Panc1 (cell line): ENCODE measurements at regions not wholly inside any gene's neighbourhood (a gene's known extent, or its start where the extent isn't known, plus 50 kb on each side); places are given as distances from the start of the nearest gene placed in this dataset.

ENCODE experiments used
- ATAC-seq: fragments of 200-7000 bp; cut with Tn5 transposase; 2 replicates; pipeline ENCODE4 v1.9.1; 2020; ENCODE audit warnings: mild to moderate bottlenecking, moderate library complexity
- BruUV-seq: library from RNA; stranded (reverse); fragments of 400-500 nt; replicated peaks from 2 replicates; lab custom pipeline; 2021; lab: Mats Ljungman, UMichigan
- CTCF ChIA-PET: fragments of 300-600 bp; sonication (Branson Sonifier 250); formaldehyde crosslinking; loops from one replicate; lab custom pipeline; 2022; ENCODE audit warnings: antibody characterized with exemption; lab: Charles Lee
- POLR2A ChIA-PET: fragments of 300-600 bp; sonication (Branson Sonifier 250); formaldehyde crosslinking; loops from one replicate; lab custom pipeline; 2022; ENCODE audit warnings: antibody characterized with exemption; lab: Charles Lee
- DNase-seq: peaks from one replicate; pipeline ENCODE4 v3.0.0-alpha.2; 2010; ENCODE audit warnings: low read depth, low spot score
- H3K27ac ChIP-seq: 2 replicates; pipeline ENCODE4 v1.5.1; 2011; ENCODE audit warnings: mild to moderate bottlenecking, low read length, inconsistent platforms
- H3K27me3 ChIP-seq: fragments of 200-500 bp; sonication (Bioruptor generic); 2 replicates; pipeline ENCODE4 v1.6.0; 2014; ENCODE audit warnings: low read length, inconsistent platforms; ENCODE audit not compliant: control insufficient read depth, insufficient read depth
- H3K36me3 ChIP-seq: fragments of 200-500 bp; sonication (Bioruptor generic); 2 replicates; pipeline ENCODE4 v1.5.1; 2014; ENCODE audit warnings: inconsistent platforms, mild to moderate bottlenecking, low read length, moderate library complexity; ENCODE audit not compliant: control insufficient read depth, insufficient read depth
- H3K4me1 ChIP-seq: 2 replicates; pipeline ENCODE4 v1.5.1; 2011; ENCODE audit warnings: inconsistent platforms, mild to moderate bottlenecking, low read length, moderate library complexity; ENCODE audit not compliant: control insufficient read depth, insufficient read depth
- H3K4me3 ChIP-seq, 2 experiments: 2 replicates each; pipeline ENCODE4 v1.5.1; 2011 to 2012; ENCODE audit warnings: low read depth in 2 of 2, low read length in 2 of 2, mild to moderate bottlenecking in 2 of 2, inconsistent platforms in 1 of 2, moderate library complexity in 1 of 2
- H3K9me3 ChIP-seq: fragments of 200-500 bp; sonication (Bioruptor generic); 2 replicates; pipeline ENCODE4 v1.5.1; 2014; ENCODE audit warnings: low read depth, mild to moderate bottlenecking, inconsistent platforms, low read length, moderate library complexity; ENCODE audit not compliant: control insufficient read depth, insufficient read depth
- POLR2AphosphoS5 ChIP-seq: IDR thresholded peaks from 2 replicates; pipeline ENCODE4 v1.6.1; 2012; ENCODE audit warnings: mild to moderate bottlenecking, low read depth, low read length, moderate library complexity
- REST ChIP-seq, 2 experiments: IDR thresholded peaks; 2 replicates each; pipeline ENCODE4 v1.6.1; 2011 to 2012; ENCODE audit warnings: low read depth in 2 of 2, control low read depth in 1 of 2, low read length in 1 of 2, mild to moderate bottlenecking in 1 of 2, moderate library complexity in 1 of 2; ENCODE audit not compliant: insufficient read depth in 1 of 2
- SIN3A ChIP-seq: IDR thresholded peaks from 2 replicates; pipeline ENCODE4 v1.6.1; 2012; ENCODE audit warnings: low read depth, mild to moderate bottlenecking, low read length, moderate library complexity, borderline replicate concordance; ENCODE audit not compliant: insufficient read depth
- TCF7L2 ChIP-seq: IDR thresholded peaks from 2 replicates; pipeline ENCODE4 v1.6.1; 2011; ENCODE audit warnings: mild to moderate bottlenecking, low read depth, low read length, inconsistent platforms
- in situ Hi-C: cut with HindIII; loops from 2 replicates; pipeline ENCODE4 v1.10.0; 2016; ENCODE audit warnings: low sequenced_read_pairs, low pct_unique_long_range_greater_than_20kb
- intact Hi-C: fragments of 100-400 bp; cut with micrococcal nuclease; formaldehyde crosslinking; loops from one replicate; pipeline ENCODE4 v1.10.0; 2022; ENCODE audit not compliant: unreplicated experiment
- TF ChIP-seq, protein P1 (sequence below): fragments of 450-650 bp; IDR thresholded peaks from 2 replicates; pipeline ENCODE4 v1.5.1; 2017; ENCODE audit warnings: mild to moderate bottlenecking

DNA sequence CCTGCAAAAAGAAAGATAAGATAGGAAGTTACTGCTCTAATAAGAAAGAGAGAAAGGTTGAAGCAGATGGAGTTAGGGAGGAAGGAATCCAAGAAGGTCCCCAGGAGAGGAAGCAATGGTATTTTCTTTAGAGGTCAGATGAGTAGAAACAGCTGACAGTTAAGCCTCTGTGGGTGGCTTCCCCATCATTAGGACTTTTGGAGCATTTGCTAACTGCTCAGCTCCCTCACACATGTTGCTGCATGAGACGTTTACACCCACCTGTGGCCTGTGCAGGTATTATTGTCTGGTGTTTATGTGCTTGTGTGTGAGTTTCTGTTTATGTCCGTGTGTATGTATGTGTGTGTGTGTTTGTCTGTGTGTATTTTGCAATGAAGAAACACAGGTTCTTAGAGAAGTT is 346.8 kb downstream of the RAB28 start:
- POLR2A ChIA-PET, result no interaction called here

DNA sequence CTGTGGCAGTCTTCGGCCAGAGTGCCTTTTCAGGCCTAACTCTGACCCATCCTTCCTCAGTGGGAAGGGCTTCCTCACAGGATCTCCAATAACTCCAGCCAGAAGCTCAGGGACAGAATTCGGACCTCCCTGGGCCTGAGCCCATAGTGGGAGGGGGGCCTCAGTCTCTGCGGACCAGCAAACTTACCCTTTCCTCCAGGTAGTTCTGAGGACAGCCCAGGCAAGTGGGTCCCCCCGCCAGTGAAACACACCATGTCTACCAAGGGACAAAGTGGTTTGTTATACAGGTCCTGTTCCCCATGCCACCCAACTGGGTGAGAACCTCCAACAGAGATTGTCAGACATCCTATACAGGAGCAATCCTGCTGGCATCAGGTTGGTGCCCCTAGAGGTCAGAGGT is 350.4 kb downstream of the RAB28 start:
- no peaks in the 10 kb centered on the region for H3K27me3 ChIP-seq
- H3K4me1 ChIP-seq, result no peaks in the 10 kb centered on the region
- in situ Hi-C loops (no loop called here), intact Hi-C loops (no loop called here)
- ChIA-PET POLR2A (no interaction called here), CTCF (no interaction called here)
- no peaks in the 10 kb centered on the region for H3K36me3 ChIP-seq
- no peak for TF ChIP-seq TCF7L2
- TF ChIP-seq, protein P1, sequence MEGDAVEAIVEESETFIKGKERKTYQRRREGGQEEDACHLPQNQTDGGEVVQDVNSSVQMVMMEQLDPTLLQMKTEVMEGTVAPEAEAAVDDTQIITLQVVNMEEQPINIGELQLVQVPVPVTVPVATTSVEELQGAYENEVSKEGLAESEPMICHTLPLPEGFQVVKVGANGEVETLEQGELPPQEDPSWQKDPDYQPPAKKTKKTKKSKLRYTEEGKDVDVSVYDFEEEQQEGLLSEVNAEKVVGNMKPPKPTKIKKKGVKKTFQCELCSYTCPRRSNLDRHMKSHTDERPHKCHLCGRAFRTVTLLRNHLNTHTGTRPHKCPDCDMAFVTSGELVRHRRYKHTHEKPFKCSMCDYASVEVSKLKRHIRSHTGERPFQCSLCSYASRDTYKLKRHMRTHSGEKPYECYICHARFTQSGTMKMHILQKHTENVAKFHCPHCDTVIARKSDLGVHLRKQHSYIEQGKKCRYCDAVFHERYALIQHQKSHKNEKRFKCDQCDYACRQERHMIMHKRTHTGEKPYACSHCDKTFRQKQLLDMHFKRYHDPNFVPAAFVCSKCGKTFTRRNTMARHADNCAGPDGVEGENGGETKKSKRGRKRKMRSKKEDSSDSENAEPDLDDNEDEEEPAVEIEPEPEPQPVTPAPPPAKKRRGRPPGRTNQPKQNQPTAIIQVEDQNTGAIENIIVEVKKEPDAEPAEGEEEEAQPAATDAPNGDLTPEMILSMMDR, result no peak
- TF ChIP-seq REST (IDR thresholded peaks at IDR 0.05; ENCODE audit: insufficient read depth in 1 of 2, low read depth in 2 of 2, low read length in 1 of 2), result no peak
- TF ChIP-seq POLR2AphosphoS5, result no peak
- TF ChIP-seq SIN3A, result no peak
- DNase-seq, result no peak
- H3K4me3 ChIP-seq, result no peak overlapping the region
- no peaks in the 10 kb centered on the region for H3K9me3 ChIP-seq
- no TSS peak for BruUV-seq
- ATAC-seq, result no peak
- no peak overlapping the region for H3K27ac ChIP-seq

More for the DNA sequence above, 346.8 kb downstream of the RAB28 start:
- H3K9me3 ChIP-seq, result no peaks in the 10 kb centered on the region
- CTCF ChIA-PET, result no interaction called here
- no peak for TF ChIP-seq REST (IDR thresholded peaks at IDR 0.05; ENCODE audit: insufficient read depth in 1 of 2, low read depth in 2 of 2, low read length in 1 of 2)
- no TSS peak for BruUV-seq
- H3K4me3 ChIP-seq, result no peak overlapping the region
- DNase-seq (no peak), ATAC-seq (no peak)
- H3K4me1 ChIP-seq, result no peaks in the 10 kb centered on the region
- in situ Hi-C loops, result no loop called here
- no peak overlapping the region for H3K27ac ChIP-seq
- H3K27me3 ChIP-seq, result no peaks in the 10 kb centered on the region
- intact Hi-C loops, result no loop called here
- no peaks in the 10 kb centered on the region for H3K36me3 ChIP-seq
